ENCODE measurements at regions not wholly inside any gene's neighbourhood (a gene's known extent, or its start where the extent isn't known, plus 50 kb on each side); places are given as distances from the start of the nearest gene placed in this dataset.
"Not testable (repeated sequence)": the region's sequence is repeated elsewhere in the genome, so short reads cannot be mapped to it uniquely, and the experiment has no call there.

GRCh38 chr20:22691369-22692118, 107.2 kb upstream of the FOXA2 start:
- DNase-seq (ENCODE audit: low spot score), result peak; percentile 85

GRCh38 chr20:22692119-22692475, 107.7 kb upstream of the FOXA2 start:
- no peak for DNase-seq (ENCODE audit: low spot score)

GRCh38 chr20:22692620-22693019, 108.2 kb upstream of the FOXA2 start:
- DNase-seq (ENCODE audit: low spot score), result not testable (repeated sequence)

- no peak for DNase-seq (ENCODE audit: low spot score)
Measured at GRCh38 chr20:22696759-22697158, 112.4 kb upstream of the FOXA2 start.

- DNase-seq (ENCODE audit: low spot score), result no peak
Measured at GRCh38 chr20:22698259-22698842, 114.0 kb upstream of the FOXA2 start.

- DNase-seq (ENCODE audit: low spot score), result no peak
Measured at GRCh38 chr20:22699396-22699795, 115.0 kb upstream of the FOXA2 start.

- DNase-seq (ENCODE audit: low spot score), result peak; percentile 30
Measured at GRCh38 chr20:22700367-22700766, 116.0 kb upstream of the FOXA2 start.

GRCh38 chr20:22701679-22702308, 117.4 kb upstream of the FOXA2 start:
- no peak for DNase-seq (ENCODE audit: low spot score)

- DNase-seq (ENCODE audit: low spot score), result no peak
Measured at GRCh38 chr20:22703843-22704242, 119.5 kb upstream of the FOXA2 start.

- DNase-seq (ENCODE audit: low spot score), result no peak
Measured at GRCh38 chr20:22711971-22712755, 127.8 kb upstream of the FOXA2 start.

GRCh38 chr20:22716821-22717351, 132.5 kb upstream of the FOXA2 start:
- DNase-seq (ENCODE audit: low spot score), result no peak

- no peak for DNase-seq (ENCODE audit: low spot score)
Measured at GRCh38 chr20:22717466-22717865, 133.1 kb upstream of the FOXA2 start.

GRCh38 chr20:22719167-22719591, 134.8 kb upstream of the FOXA2 start:
- DNase-seq (ENCODE audit: low spot score), result no peak

- no peak for DNase-seq (ENCODE audit: low spot score)
Measured at GRCh38 chr20:22720206-22720605, 135.8 kb upstream of the FOXA2 start.

- no peak for DNase-seq (ENCODE audit: low spot score)
Measured at GRCh38 chr20:22722811-22723210, 138.4 kb upstream of the FOXA2 start.

- DNase-seq (ENCODE audit: low spot score), result no peak
Measured at GRCh38 chr20:22723659-22724058, 139.3 kb upstream of the FOXA2 start.

GRCh38 chr20:22728146-22728745, 143.9 kb upstream of the FOXA2 start:
- no peak for DNase-seq (ENCODE audit: low spot score)

- DNase-seq (ENCODE audit: low spot score), result no peak
Measured at GRCh38 chr20:22729180-22729579, 144.8 kb upstream of the FOXA2 start.

GRCh38 chr20:22729616-22730236, 145.4 kb upstream of the FOXA2 start:
- DNase-seq (ENCODE audit: low spot score), result no peak

- DNase-seq (ENCODE audit: low spot score), result no peak
Measured at GRCh38 chr20:22732751-22733150, 148.4 kb upstream of the FOXA2 start.

- not testable (repeated sequence) for DNase-seq (ENCODE audit: low spot score)
Measured at GRCh38 chr20:22734946-22735647, 150.7 kb upstream of the FOXA2 start.

All from cerebellar cortex (tissue), 1 donor.